NCI-H1694 (cell line): ENCODE measurements at regions not wholly inside any gene's neighbourhood (a gene's known extent, or its start where the extent isn't known, plus 50 kb on each side); places are given as distances from the start of the nearest gene placed in this dataset.

Experiments used
- DNase-seq: peaks from one replicate; lab custom pipeline; 2025; lab: John Stamatoyannopoulos, UW

DNA sequence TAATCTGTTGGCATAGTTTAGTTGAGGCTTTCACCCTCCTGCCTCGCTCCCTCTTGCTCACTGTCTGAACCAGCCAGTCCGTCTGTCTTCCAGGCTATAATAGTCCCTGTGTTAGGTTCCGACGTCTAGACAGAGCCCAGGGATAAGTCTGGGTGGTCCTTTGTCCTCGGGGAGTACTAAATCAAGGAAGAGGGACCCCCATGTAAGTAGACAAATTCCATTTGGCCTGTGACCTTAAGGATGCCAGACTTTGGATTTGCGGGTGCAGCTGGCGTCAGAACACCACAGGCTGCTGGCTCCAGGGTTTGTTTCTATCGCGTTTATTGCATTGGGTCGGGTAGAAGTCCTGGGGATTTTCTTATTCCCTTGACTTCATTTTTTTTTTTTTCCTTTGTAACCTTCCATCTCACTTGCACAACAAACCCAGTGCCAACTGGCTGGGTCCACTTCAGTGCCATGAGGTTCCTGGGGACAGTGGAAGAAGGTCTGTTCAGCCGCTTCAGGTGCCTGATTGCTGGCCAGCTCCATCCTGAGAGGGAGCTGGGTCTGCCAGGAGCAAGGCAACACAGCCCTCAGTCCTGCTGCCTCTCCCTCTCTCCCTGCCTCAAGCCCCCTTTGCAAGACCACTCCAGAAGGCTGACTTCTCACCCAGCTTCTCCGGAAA, 95.4 kb upstream of the KLHL25 start:
- no peak for DNase-seq

DNA sequence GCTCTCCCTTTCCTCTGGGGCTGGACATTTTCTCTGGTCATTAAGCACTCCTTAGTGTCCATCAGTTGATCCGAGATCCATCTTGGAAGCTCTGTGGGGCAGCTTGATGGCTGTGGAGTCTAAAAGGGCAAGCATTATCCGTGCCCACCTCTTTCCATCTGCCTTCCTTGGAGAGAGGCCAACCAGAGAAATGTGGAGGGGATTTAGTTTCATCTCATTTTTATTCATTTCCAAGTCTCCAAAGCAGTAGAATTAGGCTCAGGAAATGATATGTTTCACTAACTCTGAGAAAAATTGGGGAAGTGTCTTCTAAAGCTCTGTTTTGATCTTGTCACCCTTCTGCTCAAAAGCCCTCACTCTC, 95.9 kb upstream of the KLHL25 start:
- DNase-seq = peak; percentile 33

DNA sequence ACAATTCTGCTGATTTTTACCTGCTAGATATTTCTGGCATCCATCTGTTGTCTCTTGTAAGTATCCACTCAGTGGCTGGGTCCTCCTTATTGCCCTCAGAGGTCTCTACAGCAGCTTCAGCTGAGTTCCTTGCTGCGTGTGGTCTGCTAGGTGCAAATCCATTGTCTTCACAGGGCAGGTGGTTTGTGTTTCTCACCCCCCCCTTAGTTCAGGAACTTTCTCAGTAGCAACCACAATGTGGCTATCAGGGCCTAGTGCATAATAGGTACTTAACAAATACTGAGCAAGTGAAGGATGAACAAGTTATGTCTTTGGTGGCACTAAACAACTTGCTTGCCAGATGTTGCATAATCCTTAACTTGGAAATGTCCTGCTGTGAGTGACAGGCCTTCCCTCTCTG, 96.7 kb upstream of the KLHL25 start:
- no peak for DNase-seq

DNA sequence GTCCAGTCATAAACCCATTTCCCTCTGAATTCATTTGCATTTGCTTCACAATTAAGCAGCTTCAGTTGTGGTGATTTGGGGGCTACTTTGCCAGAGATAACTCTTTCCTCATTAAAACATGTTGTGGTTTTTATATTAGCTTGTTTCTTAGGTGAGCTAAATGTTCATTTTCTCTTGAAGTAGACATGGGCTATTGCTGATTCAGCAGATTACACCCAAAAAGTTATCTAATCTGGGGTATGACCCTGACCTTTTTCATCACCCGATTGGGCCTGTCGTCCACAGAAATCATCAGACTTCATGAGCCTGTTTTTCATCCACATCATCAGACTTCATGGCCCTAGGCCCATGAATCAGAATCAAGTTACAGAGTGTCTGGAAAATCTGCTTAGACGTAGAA, 97.5 kb upstream of the KLHL25 start:
- DNase-seq = no peak

DNA sequence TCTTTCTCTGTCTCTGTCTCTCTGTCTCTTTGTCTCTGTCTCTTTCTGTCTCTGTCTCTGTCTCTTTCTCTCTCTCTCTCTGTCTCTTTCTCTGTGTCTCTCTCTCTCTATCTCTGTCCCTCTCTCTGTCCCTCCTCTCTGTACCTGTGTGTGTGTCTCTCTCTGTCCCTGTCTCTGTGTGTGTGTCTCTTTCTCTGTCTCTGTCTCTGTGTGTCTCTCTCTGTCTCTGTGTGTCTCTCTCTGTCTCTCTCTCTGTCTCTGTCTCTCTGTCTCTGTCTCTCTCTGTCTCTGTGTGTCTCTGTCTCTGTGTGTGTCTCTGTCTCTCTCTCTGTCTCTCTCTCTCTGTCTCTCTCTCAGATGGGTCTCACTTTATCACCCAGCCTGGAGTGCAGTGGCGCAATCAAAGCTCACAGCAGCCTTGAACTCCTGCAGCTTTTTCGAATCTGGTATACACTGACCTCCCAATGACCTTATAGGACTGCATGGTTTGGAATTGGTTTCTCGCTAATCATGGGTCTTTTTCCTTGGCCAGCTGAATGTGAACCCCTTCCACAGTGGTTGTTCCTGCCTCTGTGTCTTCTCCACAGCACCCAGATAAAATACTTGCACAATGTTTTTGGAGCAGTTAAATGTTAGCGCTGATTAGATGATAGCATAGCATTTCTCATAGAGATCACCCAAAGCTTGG, 102.6 kb upstream of the KLHL25 start:
- no peak for DNase-seq

DNA sequence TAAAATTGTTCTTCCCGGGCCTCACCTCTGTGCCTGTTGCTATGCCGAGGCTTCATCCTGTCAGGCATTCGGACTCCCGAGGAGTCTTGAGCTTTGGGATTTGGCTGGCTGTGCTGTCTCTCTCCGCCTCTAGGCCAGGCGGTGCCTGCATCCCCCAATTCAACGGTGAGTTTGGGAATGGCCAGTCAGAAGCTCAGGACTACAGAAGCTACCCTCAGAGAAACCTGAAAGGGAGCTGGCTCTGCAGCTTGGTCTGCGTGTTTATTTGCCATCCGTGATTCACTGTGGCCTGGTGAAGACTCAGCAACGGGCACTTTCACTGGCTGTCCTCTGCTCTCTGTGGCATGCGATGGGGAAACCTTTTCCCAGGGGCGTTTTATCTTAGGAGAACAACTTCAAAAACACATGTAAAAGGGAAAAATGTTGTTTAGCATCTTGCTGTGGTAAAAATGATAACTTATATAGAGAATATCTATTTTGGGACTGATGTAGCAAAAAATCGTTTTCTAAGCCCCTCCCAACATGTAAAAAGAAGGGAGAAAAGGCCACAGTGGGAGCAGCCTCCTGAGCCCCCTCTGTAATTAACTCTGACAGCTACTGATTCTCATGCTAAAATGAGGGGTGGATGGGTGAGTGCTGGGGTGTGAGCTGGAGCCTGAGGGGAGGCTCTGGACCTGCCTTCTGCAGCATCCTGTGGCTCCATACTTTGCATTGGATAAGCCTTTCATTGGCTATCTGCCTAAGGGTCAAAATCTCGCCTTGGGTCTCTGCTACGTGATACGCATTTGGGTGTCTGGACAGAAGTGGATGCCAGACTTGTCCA, 103.4 kb upstream of the KLHL25 start:
- no peak for DNase-seq

DNA sequence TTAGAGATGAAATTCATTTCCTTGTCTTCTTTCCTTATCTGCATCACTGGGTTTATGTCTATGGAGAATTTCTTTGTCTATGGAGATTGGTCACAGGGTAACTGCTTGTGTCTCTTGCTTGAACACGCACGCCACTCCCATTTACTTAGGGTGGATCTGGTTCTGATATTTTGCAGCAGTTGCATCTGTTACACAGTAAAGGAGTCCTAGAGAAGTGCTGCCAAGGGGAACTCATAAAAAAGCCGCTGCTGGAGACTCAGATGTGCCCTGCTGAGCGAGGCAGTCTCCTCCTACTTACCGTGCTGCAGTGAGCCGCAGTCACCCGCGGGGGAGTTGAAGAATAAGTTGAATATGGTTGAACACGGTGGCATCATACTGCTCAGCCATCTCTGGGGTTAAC, 105.2 kb upstream of the KLHL25 start:
- peak; percentile 22 for DNase-seq

DNA sequence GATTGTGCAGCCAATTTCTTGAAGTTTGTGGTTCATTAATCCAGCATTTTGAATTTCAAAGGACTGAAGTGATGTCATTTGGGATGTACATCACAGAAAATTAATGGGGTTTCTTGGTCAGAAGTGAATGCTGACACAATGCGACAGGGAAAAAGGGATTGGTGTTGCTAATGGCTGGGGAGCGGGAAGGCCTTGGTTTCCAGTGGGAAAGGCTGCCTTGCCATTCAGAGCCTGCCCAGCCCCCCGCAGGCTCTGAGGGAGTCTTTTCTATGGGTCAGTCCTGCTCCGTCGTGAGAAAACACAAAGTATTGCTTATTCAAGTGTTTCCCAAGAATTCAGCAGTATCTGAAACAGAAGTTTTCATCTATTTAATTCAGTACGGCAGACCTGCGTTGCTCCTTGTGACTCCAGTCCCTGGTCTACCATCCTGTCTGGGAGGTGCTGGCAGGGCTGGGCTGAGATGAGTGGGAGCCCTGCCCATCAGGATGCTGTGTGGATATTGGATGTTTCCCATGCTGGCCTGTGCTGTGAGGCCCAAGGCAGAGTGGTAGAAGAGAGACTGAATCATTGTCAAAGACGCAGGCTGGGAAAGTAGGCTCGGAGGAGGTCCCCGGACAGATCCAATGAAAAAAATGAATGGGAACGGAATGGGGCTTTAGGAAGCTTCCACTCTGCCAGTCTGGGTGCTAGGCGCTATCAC, 111.2 kb upstream of the KLHL25 start:
- no peak for DNase-seq

DNA sequence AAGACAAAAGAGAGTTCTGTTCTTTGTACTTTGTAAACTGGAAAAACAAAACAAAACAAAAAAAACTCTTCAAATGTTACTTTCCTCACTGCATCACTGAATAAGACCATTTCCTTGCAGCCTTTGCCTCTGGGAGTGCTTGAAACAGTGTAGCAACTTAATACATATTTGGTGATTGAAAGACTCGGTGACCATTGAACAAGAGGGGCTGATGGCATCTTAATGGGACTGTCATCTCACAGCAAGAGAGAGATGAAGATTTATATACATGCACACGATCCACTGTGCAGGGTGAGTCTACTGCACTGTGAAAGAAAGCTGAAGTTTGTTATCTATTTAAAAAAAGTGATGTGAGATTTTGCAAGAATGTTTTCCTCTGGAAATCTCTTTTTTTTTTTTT, 111.9 kb upstream of the KLHL25 start:
- no peak for DNase-seq

DNA sequence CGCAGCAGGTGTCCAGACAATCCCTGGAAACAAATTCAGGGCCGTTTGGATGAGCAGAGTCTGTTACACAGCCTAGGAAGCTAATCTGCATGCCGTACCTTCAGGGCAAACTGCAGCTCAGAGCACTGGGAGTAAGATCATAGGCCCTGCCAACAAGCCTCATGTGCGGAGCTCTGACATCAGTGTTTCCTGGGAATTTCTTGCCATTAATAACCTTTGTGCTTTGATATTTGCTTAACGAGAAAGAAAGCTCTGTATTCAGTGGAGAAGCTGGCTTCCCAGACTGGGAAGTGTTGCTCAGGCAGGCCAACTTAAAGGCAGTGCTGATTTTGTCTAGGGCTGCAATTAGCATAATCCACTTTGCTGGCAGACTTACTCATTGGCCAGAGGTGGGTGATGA, 116.1 kb upstream of the KLHL25 start:
- DNase-seq = no peak

DNA sequence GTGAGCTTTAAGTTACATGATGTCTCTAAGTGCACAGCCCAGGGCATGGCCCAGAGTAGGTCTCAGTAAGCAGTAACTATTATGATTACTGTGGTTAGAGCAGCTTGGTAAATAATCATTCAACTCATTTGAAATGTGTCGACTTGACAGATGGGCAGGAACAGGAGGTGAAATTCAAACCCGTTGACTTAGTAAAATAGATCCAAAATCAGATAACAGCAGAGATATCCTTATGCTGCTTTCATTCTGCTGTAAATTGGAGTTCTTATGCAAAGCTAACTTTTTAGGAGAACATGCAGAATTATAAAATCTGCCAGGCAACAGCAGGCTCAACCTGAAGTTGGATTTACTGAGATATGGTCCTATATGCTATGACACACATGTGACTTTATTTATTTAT, 118.7 kb upstream of the KLHL25 start:
- peak; percentile 46 for DNase-seq

DNA sequence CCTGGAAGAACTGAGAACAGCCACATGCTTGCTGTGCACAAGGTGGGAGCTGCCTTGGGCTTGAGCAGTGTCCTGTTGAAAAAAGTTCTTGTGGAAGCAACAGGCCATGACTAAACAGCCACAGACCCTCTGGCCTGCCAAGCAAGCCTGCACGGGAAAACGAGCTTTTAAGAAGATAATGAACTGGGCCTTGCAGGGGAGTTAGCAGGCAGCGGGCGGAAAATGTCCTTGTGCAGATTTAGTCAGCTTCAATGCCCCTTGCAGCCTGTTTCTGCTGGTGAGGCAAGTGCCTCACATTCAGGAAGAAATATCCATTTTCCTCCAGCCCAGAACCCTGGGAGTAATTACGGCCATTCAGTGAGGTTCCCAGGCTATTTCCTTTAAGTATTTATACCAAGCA, 126.2 kb upstream of the KLHL25 start:
- DNase-seq = no peak

DNA sequence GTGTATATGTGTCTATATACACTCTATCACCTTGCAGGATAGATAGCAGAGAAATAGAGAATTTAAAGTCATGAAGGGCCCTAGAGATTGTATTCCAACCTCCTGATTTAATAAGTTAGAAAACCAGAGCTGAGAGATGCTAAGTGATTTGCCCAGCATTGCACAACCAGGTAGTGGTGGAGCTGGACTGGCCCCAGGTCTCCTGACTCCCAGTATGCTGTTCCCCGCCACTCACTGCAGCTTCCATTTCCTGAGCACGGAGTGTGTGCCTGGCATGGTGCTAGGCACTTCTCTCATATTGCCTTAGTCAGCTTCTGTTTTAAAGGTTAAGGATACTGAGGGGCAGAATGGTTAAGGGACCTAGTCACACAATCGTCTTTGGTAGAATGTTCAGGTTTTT, 129.4 kb upstream of the KLHL25 start:
- DNase-seq = no peak

DNA sequence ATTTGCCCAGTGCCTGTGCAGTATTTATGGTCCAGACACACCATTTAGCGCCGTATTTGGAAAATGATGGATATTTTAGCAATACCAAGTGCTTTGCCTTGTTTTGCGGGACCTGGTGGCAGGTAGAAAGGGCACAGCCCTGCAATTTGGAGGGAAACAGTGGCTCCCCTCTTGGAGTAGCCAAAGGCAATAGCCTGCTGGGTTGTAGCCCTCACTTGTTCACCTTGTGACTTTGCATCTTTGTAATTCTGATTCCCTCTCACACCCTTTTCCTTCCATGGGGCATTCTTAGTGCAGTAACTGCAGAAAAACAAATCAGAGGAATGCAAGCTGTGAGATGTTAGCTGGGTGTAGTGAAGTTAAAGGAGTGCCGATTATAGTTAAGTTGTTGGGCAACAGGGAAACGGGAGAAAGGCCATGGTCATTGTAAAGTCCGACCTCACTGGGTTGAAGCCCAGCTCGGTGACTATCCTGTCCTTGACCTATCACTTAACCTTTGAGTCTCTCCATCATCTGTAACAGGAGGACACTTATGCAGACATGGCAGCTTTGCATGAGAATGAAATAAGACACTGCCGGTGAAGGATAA, 131.0 kb upstream of the KLHL25 start:
- DNase-seq = no peak

DNA sequence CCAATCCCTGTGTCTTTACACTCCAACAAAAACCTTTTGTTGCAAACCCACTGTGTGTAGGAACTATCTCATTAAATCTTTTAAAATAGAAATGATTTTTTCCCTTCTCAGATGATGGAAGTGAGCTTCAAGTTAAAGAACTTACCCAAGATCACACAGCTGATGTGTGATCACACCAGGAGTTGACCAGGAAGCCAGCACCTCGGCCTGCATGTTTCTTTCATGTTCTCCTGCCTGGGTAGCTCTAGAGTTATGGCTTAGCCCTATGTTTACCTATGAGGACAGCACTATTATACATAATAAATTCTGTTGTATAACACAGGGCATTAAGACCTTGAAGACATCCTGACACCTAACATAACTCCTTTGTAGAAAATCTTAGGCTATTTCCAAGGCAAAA, 132.1 kb upstream of the KLHL25 start:
- no peak for DNase-seq

DNA sequence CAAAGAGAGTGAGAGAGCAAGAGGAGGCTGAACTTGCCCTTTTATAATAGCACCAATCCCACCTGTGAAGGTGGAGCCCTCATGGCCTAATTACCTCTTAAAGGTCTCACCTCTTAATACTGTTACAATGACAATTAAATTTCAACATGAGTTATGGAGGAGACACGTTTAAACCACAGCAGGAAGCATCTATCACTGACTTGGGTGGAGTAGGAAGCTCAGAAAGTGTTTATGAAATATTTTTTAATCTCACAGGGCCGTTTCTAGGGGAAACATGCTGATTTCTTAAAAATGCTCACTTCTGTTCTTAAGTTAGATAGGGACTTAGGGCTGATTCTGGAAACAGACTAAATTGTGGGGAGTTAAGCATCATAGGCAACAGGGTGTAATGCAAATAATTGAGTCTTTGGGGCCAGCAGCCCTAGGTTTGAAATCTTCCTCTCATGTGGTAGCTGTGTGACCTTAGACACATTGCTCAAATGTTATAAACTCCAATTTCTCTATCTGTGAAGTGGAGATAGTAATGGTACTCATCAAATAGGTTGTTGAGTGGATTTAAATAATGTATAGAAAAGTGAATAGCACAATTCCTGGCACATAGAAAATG, 133.3 kb upstream of the KLHL25 start:
- DNase-seq = no peak

DNA sequence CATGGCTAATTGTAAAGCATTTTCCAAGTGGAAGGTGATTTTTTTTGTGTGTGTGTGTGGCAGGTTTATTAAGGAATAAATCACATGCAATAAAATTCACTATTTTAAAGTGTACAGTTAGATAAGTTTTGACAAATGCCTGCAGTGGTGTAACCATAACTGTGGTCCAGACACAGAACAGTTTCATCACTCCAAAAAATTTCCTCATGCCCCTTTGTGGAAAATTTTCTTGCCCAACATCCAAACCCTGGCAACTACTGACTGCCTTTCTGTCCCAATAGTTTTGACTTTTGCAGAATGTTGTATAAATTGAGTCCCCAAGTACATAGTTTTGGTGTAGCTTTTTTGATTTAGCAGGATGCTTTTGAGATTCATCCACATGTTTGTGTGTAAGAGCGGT, 135.1 kb upstream of the KLHL25 start:
- DNase-seq = no peak

DNA sequence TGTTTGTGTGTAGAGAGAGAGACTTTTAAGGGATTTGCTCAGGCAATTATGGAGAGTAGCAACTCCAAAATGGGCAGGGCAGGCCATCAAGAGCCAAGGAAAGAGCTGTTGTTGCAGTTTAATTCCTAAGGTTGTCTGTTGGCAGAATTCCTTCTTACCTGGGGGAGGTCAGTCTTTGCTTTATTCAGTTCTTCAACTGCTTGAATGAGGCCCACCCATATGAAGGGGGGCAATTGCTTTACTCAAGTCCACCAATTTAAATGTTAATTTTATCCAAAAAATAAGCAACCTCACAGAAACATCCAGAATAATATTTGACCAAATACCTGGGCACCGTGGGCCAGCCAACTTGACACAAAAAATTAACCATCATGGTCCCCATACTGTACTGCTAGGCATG, 137.7 kb upstream of the KLHL25 start:
- no peak for DNase-seq

DNA sequence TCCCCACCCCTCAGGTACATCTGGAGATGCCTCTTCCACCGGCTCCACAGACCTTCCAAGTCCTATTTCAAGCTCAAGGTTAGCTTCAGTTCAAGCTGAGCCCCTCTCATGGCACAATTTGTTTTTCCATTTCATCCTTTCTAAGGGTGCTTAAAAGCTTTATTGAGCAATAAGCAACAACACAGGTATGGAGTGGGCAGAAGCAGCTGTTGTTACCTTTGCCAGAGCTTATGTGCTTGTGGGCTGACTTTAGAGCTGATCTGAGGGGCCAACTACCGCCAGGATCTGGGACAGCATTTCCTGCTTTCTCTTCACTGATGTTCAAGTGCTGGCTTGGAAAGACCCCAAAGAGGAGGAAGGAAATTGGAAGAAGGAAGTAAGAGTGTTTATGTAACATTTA, 140.0 kb upstream of the KLHL25 start:
- no peak for DNase-seq

DNA sequence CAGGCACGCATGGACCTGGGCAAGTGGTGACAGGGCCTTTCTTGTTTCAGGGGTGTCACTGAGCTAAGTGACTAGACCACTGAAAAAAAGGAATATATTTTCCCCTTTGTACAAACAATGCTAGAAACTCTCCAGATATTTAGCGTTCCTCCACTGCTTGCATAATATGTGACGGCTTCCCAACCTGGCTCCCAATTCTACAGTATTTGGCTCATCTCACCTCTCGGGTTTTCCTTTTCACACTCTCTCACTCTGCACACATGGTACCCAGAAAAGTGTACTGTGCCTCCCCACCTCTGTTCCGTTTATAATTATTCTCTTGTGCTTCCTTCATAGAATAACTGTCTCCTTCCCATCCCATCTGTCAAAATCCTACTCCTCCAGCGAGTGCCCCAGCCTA, 140.5 kb upstream of the KLHL25 start:
- no peak for DNase-seq

DNA sequence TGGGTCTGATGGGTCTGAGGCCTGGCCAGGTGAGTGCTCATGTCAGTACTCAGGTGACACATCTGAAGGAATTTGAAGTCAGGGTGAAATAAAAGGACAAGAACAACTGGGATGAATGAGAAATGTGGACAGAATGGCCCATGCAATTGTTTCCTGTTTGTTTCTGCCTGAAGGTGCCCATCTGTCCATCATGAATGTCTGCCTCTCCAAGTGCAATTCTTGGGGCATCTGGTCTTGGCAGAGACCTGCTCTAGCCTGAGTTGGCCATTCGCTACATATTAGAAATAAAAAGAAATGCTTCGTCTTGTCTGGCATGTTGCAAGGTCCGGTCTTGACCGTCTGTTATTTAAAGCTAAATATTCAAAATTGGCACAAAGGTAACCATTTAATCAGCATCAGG, 142.0 kb upstream of the AGBL1 start:
- DNase-seq = no peak
